HT1080 (cell line): ENCODE measurements at regions not wholly inside any gene's neighbourhood (a gene's known extent, or its start where the extent isn't known, plus 50 kb on each side); places are given as distances from the start of the nearest gene placed in this dataset.
"Not testable (repeated sequence)": the region's sequence is repeated elsewhere in the genome, so short reads cannot be mapped to it uniquely, and the experiment has no call there.

Experiments used
- DNase-seq: peaks from one replicate; pipeline ENCODE4 v3.0.0-alpha.2; 2015; ENCODE audit warnings: low read depth

GRCh38 chr4:49117951-49118350 is 131.9 kb downstream of the CWH43 start:
- not testable (repeated sequence) for DNase-seq

- not testable (repeated sequence) for DNase-seq
These were observed 132.5 kb downstream of the CWH43 start for GRCh38 chr4:49118379-49119212.

- DNase-seq, result not testable (repeated sequence)
These were observed 133.3 kb downstream of the CWH43 start for GRCh38 chr4:49119345-49119744.

GRCh38 chr4:49120042-49120779 is 134.1 kb downstream of the CWH43 start:
- DNase-seq, result not testable (repeated sequence)

- peak; percentile 64 for DNase-seq
These were observed 134.7 kb downstream of the CWH43 start for GRCh38 chr4:49120804-49121203.

- not testable (repeated sequence) for DNase-seq
These were observed 140.4 kb downstream of the CWH43 start for GRCh38 chr4:49126443-49126842.

- not testable (repeated sequence) for DNase-seq
These were observed 140.8 kb downstream of the CWH43 start for GRCh38 chr4:49126858-49127257.

GRCh38 chr4:49129385-49129784 is 143.3 kb downstream of the CWH43 start:
- not testable (repeated sequence) for DNase-seq

- DNase-seq, result not testable (repeated sequence)
These were observed 143.8 kb downstream of the CWH43 start for GRCh38 chr4:49129870-49130269.

- DNase-seq, result not testable (repeated sequence)
These were observed 144.6 kb downstream of the CWH43 start for GRCh38 chr4:49130724-49131123.

- not testable (repeated sequence) for DNase-seq
These were observed 151.0 kb downstream of the CWH43 start for GRCh38 chr4:49137043-49137442.

GRCh38 chr4:49137961-49138360 is 151.9 kb downstream of the CWH43 start:
- not testable (repeated sequence) for DNase-seq

- DNase-seq, result not testable (repeated sequence)
These were observed 152.7 kb downstream of the CWH43 start for GRCh38 chr4:49138818-49139217.

GRCh38 chr4:49139513-49139912 is 153.4 kb downstream of the CWH43 start:
- not testable (repeated sequence) for DNase-seq

GRCh38 chr4:49140351-49140750 is 154.3 kb downstream of the CWH43 start:
- DNase-seq, result not testable (repeated sequence)

GRCh38 chr4:49141955-49142354 is 155.9 kb downstream of the CWH43 start:
- DNase-seq, result not testable (repeated sequence)

- DNase-seq, result not testable (repeated sequence)
These were observed 161.1 kb downstream of the CWH43 start for GRCh38 chr4:49147143-49147542.

- DNase-seq, result peak; percentile 42
These were observed 161.5 kb downstream of the CWH43 start for GRCh38 chr4:49147596-49147995.

- peak; percentile 58 for DNase-seq
These were observed 163.2 kb downstream of the CWH43 start for GRCh38 chr4:49149006-49149975.

- not testable (repeated sequence) for DNase-seq
These were observed 164.4 kb downstream of the CWH43 start for GRCh38 chr4:49150351-49151083.
